HG03103 (cell line): ENCODE measurements at regions not wholly inside any gene's neighbourhood (a gene's known extent, or its start where the extent isn't known, plus 50 kb on each side); places are given as distances from the start of the nearest gene placed in this dataset.

ENCODE experiments used
- ATAC-seq: cut with Tn5 transposase; IDR thresholded peaks from one replicate; pipeline ENCODE4 v1.9.1; 2021; ENCODE audit warnings: low read depth; ENCODE audit not compliant: unreplicated experiment

DNA sequence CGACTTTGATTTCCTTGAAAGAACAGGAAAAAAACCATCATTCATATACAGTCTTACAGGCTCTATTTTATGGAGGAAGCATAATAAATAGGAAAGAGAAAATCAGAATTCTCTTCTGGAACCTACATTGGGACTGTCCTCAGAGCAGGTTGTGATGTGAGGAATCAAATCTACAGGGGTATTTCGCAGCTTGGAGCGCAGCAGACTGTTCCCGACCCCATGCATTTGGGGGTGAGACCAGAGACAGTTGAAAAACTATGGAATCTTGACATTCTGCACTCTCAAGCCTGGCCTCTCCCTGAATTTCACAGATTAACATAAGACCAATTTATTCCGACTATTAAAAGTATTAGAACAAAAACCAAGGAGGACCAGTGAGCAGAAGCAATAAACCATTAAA, 93.3 kb upstream of the PRSS58 start:
- no peak for ATAC-seq

DNA sequence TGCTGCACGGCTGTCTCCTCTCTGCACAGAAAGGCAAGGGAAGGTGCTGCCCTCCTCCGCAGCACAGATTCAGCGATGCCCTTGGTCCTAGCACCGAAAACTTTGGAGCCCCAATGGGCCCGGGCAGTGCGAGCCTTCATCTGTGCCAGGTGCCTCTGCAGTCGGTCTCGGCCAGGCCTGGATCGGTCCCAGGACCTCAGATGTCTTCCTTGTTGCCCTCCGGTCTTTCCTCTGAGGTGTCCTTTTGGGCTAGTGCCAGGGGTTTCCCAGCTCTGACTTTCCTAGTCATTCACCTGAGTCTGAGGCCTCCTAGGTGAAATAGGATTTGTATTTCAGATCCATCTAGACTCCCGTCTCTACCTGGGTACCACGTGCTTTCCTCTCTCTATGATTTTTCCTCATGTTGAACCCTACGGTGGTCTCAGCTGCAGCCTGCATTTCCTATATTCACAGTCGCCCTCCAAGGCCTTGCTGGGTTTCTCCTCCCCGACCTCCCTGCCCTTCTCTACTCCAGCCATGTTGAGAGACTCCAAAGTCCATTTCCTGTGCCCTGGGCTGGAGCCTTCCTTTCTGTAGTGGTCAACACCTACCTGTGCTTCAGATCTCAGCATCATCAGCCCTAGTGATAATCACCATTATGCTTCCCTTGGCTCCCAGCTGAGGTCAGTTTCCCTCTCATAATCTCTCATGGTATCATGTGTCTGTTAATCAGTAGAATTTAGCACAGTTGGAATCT, 92.0 kb upstream of the PRSS58 start:
- ATAC-seq = no peak

- no peak for ATAC-seq
These were observed 91.1 kb upstream of the PRSS58 start for GRCh38 chr7:142348921-142349405.

DNA sequence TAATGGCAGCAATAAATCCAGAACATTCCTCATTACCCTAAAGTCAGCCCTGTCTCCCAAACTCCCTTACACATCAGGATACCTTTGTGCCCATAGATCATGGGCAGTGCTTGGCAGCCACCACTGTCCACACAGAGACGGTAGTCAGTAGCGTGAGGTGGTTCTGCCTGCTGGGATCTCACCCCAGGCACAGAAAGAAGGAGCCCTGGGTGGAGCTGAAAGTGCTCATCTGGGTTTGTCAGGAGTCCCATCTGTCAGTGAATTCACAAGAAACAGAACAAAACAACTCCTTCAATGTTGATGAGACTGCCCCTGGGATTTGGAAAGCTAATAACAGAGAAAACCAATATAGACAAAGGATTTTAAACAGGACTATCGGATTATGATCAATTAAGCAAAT, 90.2 kb upstream of the PRSS58 start:
- ATAC-seq = no peak

DNA sequence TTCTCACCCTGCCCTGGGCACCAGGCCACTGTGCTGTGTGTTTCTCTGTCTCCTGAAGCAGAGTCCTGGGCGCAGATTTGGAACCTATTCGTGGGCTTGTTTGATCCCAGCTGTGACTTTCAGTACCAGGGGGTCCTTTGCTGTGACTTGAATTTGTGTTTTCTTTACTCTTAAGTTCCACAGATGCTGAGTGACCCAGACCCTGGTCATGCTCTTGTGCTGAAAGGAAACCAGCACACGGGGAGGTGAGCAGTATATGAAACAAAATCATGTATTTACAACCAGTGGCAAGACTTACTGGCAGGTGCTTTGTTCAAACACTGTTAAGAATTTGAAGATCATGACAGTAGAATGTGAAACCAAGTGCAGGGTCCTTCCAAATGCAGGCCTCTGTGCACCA, 89.2 kb upstream of the PRSS58 start:
- ATAC-seq = no peak

DNA sequence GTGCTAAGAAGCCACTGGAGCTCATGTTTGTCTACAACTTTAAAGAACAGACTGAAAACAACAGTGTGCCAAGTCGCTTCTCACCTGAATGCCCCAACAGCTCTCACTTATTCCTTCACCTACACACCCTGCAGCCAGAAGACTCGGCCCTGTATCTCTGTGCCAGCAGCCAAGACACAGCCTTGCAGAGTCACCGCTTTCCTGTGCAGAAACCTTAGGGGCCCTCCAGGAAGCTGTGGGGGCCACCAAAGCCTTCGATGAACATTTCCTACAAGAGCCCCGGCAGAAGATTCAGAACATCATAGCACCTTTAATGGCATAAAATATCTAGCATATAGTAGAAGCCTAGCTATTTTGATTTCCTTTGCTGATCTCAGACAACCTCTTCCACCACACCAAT, 88.0 kb upstream of the PRSS58 start:
- ATAC-seq = no peak

DNA sequence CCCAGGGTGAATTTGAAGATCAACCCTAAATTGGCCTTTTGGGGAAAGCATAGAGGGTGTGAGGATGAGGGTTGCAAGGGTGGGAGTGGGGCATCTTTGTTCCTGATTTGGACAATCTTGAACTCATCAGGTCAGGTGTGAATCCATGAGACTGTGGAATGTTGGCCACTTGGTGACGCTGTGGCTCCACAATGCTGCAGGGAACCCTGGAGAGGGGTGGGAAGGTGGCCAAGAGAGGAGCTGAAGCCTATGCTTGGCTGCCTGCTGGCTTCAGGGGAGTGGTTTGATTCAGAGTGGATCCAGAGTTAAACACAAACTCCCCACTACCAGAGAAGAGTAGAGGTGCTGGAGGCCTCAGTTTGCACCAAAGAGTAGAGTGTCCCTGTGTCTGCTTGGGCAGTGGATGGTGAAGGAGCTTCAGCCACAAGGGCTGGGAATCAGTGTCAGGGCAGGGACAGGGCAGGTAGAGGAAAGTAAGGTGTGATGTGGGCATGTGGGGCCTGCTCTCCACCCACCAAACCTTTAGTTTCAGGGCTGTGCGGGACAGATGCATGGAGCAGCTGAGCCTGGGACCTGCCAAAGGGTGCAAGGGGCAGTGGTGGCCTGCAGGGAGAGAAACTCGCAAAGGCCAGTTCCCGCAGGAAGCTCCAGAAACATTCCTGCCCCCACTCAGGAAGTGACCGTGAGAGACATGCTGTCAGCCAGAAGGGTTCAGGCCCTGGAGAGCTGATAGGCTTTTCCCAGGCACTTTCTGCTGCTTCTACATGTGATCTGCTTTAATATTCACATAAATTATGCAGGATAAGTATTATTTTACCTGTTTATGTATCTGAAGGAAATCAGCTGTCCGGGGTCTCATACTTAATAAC, 81.0 kb upstream of the PRSS58 start:
- no peak for ATAC-seq

DNA sequence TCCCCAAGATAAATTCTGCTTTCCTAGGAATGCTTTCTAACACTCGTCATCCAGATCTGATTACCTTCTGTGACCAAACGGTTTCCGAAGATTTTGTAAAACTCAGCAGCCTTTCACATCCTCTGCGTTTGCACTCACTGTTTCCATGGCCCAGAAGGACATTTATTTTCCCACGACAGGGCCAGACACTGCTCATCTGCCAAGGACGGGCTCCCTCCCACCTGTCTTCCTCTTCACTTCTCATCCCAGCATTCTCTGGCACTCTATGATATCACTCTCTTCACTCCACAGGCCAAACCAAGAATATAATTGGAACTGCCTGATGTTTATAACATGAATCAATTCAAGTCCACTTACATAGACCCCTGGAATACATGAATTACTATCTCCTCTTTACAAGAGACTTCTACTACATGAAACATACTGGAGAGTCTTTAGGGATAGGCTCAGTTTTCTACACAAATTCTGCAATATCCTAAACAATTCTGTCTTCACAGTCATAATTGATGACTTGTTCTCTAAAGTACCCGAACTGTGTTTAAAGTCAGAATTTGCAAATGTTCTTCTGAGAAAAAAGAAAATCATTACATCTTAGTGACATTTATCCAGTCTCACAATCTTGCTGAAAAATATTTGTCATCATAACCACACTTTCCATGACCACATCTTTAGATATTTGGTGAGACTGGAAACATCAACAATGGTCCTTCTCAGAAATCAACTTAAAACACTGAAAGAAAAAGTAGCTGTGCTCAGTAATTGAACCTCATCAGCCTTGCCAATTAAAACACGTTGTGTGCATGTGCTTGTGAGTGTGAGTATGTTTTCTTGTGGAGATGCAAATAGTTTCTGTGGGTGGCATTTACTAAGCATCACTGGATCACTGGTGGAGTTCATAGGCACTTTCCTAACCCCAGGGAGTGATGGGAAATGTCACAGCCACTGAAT, 79.5 kb upstream of the PRSS58 start:
- no peak for ATAC-seq

- ATAC-seq = no peak
These were observed 76.9 kb upstream of the PRSS58 start for GRCh38 chr7:142334806-142335205.

DNA sequence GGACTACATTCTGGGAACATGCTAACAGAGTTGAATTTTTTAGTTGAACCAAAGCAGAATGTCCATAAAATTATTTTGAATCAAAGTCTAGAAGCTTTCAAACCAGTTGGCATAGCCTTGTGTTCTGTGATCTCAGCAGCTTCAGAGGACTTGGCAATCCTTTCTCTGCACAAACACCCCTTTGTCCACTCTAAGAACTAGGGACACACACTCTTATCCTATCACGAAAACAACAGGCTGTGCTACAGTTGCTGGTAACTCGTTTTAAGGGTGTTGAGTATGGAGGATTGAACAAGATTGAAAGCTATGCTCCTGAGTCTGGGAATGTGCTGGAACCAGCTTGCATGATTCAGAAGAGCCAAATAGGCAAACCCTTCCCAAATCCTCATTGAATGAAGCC, 76.4 kb upstream of the PRSS58 start:
- ATAC-seq = no peak

DNA sequence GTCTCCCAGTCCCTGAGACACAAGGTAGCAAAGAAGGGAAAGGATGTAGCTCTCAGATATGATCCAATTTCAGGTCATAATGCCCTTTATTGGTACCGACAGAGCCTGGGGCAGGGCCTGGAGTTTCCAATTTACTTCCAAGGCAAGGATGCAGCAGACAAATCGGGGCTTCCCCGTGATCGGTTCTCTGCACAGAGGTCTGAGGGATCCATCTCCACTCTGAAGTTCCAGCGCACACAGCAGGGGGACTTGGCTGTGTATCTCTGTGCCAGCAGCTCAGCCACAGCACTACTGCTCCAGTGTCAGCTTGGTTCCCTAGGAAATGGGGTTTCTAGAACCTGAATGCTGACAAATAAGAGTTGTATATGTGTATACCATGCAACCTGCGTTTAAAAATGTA, 74.6 kb upstream of the PRSS58 start:
- no peak for ATAC-seq

DNA sequence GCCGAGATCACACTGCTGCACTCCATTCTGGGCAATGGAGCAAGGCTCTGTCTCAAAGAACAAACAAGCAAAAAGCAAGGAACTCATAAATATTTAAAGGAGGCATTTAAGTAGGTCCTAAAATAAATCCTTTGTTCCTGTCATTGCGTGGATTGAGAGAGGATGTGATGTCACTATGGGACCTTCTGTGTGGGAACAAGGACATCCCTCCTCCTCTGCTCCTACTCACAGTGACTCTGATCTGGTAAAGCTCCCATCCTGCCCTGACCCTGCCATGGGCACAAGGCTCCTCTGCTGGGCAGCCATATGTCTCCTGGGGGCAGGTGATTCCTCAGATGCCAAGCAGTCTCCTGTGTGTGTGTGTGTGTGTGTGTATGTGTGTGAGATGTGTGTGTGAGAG, 74.1 kb upstream of the PRSS58 start:
- ATAC-seq = no peak

DNA sequence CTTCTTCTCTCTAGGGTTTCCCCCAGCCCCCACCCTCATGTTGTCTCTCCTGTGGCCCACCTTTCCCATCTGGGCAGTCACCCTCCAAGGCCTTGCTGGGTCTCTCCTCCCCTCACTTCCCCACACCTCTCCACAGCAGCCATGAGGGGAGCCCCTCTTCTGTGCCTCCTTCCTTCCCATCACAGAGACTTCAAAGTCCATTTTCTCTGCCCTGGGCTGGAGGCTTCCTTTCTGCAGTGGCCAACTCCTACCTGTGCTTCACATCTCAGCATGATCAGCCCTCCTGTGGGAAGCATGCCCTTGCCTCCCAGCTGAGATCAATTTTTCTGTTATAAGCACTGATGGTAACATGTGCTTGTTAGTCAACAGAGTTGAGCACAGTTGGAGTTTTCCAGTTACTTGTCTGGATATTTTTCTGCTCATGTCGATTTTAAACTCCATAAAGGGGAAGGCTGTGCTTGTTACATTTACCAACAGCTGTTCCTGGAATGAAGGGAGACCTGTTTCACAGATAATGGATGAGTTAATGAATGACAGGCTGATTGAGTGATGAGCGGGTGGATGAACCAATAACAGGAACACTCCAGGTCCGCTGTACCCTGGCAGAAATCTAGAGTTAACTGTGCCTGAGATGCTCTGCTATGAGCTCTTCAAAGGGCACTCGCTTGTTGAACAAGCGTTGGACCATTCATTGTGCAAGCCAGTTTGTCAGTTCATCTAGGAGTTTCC, 71.4 kb upstream of the PRSS58 start:
- ATAC-seq = no peak

DNA sequence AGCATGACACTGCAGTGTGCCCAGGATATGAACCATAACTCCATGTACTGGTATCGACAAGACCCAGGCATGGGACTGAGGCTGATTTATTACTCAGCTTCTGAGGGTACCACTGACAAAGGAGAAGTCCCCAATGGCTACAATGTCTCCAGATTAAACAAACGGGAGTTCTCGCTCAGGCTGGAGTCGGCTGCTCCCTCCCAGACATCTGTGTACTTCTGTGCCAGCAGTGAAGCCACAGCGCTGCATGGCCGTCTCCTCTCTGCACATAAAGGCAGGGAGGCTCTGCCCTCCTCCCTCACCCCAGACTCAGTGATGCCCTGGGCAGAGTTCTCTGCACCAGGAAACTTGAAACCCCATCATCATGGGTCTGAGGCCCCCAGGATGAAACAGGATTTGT, 70.7 kb upstream of the PRSS58 start:
- ATAC-seq = no peak

DNA sequence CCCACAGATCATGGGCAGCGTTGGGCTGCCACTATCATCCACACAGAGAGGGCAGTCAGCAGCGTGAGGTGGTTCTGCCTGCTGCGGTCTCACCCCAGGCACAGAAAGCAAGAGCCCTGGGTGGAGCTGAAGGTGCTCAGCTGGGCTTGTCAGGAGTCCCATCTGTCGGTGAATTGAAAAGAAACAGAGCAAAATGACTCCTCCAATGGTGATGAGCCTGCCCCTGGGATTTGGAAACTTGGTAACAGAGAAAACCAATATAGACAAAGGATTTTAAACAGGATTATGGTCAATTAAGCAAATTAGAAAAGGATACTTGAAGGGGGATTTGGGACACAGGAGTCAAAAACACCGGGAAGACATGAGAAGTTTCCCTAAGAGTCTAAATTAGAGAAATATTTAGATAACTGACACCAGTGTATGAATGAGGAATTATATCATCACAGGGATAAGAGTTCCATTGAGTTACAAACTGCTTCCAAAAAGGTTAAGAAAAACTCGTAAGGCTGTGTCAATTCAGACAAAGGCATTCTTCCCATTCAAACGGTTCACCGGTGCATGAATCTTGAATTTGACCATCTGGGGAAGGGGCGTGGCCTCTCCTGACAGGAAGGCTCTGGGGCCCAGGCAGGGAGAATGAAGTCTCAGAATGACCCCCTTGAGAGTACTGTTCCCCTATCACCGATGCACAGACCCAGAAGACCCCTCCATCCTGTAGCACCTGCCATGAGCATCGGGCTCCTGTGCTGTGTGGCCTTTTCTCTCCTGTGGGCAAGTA, 70.0 kb upstream of the PRSS58 start:
- no peak for ATAC-seq

DNA sequence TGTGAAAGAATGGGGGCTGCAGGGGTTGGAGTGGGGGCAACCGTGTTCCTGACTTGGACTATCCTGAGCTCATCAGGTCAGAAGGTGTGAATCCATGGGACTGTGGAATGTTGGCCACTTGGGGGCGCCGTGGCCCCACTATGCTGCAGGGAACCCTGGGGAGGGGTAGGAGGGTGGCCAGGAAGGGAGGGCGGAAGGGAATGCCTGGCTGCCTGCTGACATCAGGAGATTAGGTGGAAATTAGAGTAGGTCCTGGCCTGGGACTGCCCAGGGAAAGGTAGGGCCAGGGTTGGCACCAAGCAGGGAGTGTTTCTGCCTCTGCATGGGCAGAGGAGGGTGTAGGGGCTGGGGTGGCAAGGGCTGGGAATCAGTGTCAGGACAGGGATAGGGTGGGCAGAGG, 65.8 kb upstream of the PRSS58 start:
- ATAC-seq = no peak

DNA sequence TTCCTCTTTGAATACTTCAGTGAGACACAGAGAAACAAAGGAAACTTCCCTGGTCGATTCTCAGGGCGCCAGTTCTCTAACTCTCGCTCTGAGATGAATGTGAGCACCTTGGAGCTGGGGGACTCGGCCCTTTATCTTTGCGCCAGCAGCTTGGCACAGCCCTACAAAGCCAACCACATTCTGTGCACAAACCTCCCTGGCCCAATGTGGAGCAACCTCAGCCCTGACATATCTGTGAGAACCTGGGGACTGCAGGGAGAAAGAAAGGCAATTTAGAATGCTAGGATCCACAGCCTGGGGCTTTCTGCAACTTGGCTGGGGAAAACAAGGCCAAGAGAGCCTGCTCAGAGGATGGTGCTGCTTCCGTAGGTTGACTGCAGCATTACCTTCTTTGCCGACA, 63.5 kb upstream of the PRSS58 start:
- ATAC-seq = no peak

DNA sequence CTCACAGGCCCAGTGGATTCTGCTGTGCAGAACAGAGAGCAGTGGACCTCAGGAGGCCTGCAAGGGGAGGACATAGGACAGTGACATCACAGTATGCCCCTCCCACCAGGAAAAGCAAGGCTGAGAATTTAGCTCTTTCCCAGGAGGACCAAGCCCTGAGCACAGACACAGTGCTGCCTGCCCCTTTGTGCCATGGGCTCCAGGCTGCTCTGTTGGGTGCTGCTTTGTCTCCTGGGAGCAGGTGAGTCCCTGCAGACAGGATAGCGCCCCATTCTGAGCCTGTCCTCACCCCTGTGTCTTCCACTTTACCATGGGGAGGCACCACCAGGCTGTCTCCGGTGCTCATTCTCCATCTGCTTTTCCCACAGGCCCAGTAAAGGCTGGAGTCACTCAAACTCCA, 63.0 kb upstream of the PRSS58 start:
- no peak for ATAC-seq

DNA sequence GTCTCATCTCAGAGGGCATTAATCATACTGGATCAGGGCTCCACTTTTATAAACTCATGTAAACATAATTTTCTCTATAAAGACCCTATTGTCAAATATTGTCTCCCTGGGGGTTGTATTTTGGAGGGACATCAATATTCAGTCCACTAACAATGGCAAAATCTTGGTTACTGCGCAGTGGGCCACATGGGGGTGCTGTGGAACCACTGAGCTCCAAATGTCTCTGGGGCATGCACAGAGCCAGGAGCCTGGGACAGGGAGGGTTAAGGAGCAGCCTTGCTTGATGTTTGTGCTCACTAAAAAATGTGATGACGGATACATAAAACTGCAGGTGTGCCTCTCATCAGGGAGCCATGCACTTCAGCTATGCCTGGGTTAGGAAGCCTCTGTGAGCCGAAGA, 62.1 kb upstream of the PRSS58 start:
- no peak for ATAC-seq
